ENCODE measurements at regions not wholly inside any gene's neighbourhood (a gene's known extent, or its start where the extent isn't known, plus 50 kb on each side); places are given as distances from the start of the nearest gene placed in this dataset.
A peak's percentile ranks its signal among the peaks of the same experiment; 100 is the strongest.

DNA sequence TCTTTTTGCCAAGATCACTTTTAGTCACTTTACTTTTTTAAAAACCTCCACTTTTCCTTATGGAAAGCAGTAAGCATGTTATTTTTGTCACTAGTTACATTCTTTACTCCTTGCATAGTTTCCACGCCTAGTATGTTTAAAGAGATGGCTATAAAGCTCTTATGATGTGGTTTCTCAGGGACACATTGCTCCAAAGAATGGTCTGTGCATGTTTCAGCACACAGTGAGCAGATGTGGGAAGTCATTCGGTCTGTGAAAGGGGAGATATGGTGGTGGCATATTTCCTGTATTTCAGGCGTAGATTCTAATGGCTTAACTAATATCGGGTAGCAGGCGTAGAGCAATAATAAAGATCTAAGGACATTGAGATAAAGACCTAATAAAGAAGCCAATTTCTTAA is 180.7 kb downstream of the SLITRK6 start:
- H3K27ac ChIP-seq = no peak overlapping the region
- WGBS, 10 experiments = 4 to 100% (median 85%) methylated on average over 1 to 5 of the region's 5 CpGs; no CpG with 5 or more reads in 4 of the 10 experiments
- no peak overlapping the region for H3K4me3 ChIP-seq
- H3K4me1 ChIP-seq (replicated peaks in 1 of 2) = no peaks in the 10 kb centered on the region
- in situ Hi-C loops (cut with MboI; ENCODE audit: low pct_unique_long_range_greater_than_20kb in 2 of 9, low sequenced_read_pairs in 9 of 9, unreplicated experiment in 9 of 9) = no loop called here
- ATAC-seq (replicated peaks in 6 of 8) = peak in 1 of 8 experiments; percentile 27

GRCh38 chr13:85616275-85616674 is 182.9 kb downstream of the SLITRK6 start:
- peak in 1 of 8 experiments; percentile 45 for ATAC-seq (replicated peaks in 6 of 8)
- no peak overlapping the region for H3K4me3 ChIP-seq

GRCh38 chr13:85615031-85615430 is 184.2 kb downstream of the SLITRK6 start:
- Histone ChIP-seq H3K4me3 (no peak overlapping the region), H3K4me1 (replicated peaks in 1 of 2) (no peaks in the 10 kb centered on the region), H3K27ac (no peak overlapping the region)
- in situ Hi-C loops (cut with MboI; ENCODE audit: low pct_unique_long_range_greater_than_20kb in 2 of 9, low sequenced_read_pairs in 9 of 9, unreplicated experiment in 9 of 9) = no loop called here
- 27 to 100% (median 87%) methylated on average over 1 to 2 of the region's 2 CpGs; no CpG with 5 or more reads in 2 of the 10 experiments for WGBS, 10 experiments
- no peak for ATAC-seq (replicated peaks in 6 of 8)

More at GRCh38 chr13:85616275-85616674, 182.9 kb downstream of the SLITRK6 start:
- whole genome bisulfite sequencing, 10 experiments = 0 to 100% (median 96%) methylated on average over 1 to 2 of the region's 2 CpGs; no CpG with 5 or more reads in 1 of the 10 experiments
- no peak overlapping the region for H3K27ac ChIP-seq
- in situ Hi-C loops (cut with MboI; ENCODE audit: low pct_unique_long_range_greater_than_20kb in 2 of 9, low sequenced_read_pairs in 9 of 9, unreplicated experiment in 9 of 9) = no loop called here
- H3K4me1 ChIP-seq (replicated peaks in 1 of 2) = no peaks in the 10 kb centered on the region

DNA sequence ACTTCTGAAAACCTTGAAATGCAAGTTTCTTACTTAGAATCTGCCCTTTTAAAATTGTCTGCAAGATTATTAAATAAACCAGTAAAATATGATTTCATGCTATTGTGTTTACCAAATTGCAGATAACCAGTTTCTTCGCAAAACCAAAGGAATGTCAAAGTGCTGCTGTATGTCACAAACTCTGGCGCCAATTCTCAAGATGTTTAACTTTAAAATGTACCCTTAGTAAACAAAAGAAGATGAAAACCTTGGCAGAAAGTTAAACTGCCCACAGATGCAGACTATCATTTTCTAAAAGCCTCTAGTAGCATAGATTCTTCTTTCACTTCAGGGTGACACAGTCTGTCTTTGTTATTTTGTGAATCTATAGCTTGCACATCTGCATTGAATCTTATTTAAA is 189.2 kb downstream of the SLITRK6 start:
- no peak for ATAC-seq (replicated peaks in 6 of 8)
- WGBS, 10 experiments = 0 to 97% (median 81%) methylated on average over 1 to 2 of the region's 2 CpGs; no CpG with 5 or more reads in 2 of the 10 experiments

DNA sequence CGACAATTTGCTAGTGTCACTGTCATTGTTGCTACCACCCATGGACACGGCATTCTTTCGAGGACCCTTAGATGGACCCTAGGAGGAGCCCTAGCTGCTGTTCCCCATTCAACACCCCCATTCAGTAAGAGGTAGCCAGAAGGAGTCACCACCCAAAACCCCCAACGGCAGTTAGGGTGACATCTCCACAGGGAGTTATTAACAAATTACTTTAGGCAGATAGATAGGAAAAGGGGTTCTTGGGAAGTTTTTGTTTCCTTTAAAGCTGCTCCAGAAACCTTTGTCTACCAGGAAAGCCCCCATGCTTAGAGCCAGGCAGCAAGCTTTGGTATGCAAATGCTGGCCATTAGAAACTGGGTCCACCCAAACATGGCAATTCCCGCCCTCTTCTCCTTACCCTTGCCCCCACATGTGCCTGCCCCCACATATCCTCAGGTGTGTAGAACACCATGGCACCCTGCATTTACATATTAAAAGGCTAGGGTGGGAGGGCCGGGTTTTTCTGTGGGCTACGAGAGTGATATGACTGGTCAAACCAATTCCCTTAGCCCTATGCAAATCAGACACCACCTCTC is 190.9 kb downstream of the SLITRK6 start:
- in situ Hi-C loops (cut with MboI; ENCODE audit: low pct_unique_long_range_greater_than_20kb in 2 of 9, low sequenced_read_pairs in 9 of 9, unreplicated experiment in 9 of 9) = no loop called here
- no peaks in the 10 kb centered on the region for H3K4me1 ChIP-seq (replicated peaks in 1 of 2)
- H3K4me3 ChIP-seq = no peak overlapping the region
- no peak for ATAC-seq (replicated peaks in 6 of 8)
- H3K27ac ChIP-seq = no peak overlapping the region
- WGBS, 10 experiments = 12 to 90% (median 53%) methylated on average over 1 to 6 of the region's 7 CpGs; no CpG with 5 or more reads in 2 of the 10 experiments

More for the DNA sequence above, 189.2 kb downstream of the SLITRK6 start:
- no peak overlapping the region for H3K27ac ChIP-seq
- no peak overlapping the region for H3K4me3 ChIP-seq
- no peaks in the 10 kb centered on the region for H3K4me1 ChIP-seq (replicated peaks in 1 of 2)
- in situ Hi-C loops (cut with MboI; ENCODE audit: low pct_unique_long_range_greater_than_20kb in 2 of 9, low sequenced_read_pairs in 9 of 9, unreplicated experiment in 9 of 9) = no loop called here

DNA sequence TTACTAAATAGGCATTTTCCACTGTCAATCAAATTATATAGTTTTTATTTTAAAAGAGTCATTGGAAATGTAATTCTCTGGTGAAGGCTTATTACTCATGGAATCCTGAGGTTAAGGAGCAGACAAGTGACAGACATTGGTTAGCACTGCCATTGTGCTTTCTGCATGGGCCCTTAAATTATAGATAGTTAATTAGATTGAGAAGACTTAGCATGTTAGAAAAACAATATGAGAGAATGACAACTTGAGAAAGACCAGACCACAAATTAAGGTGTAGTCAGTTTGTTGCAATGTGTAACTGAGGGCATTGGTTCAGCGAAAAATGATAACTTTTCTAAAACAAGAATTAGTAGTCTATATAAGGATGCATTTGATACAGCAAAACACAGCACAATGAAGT is 195.5 kb downstream of the SLITRK6 start:
- ATAC-seq (replicated peaks in 6 of 8) = no peak
- in situ Hi-C loops (cut with MboI; ENCODE audit: low pct_unique_long_range_greater_than_20kb in 2 of 9, low sequenced_read_pairs in 9 of 9, unreplicated experiment in 9 of 9) = no loop called here
- Histone ChIP-seq H3K4me1 (replicated peaks in 1 of 2) (no peaks in the 10 kb centered on the region), H3K4me3 (no peak overlapping the region), H3K27ac (no peak overlapping the region)
- 25 to 100% (median 40%) methylated on average over 1 of the region's 1 CpG; no CpG with 5 or more reads in 5 of the 10 experiments for WGBS, 10 experiments

DNA sequence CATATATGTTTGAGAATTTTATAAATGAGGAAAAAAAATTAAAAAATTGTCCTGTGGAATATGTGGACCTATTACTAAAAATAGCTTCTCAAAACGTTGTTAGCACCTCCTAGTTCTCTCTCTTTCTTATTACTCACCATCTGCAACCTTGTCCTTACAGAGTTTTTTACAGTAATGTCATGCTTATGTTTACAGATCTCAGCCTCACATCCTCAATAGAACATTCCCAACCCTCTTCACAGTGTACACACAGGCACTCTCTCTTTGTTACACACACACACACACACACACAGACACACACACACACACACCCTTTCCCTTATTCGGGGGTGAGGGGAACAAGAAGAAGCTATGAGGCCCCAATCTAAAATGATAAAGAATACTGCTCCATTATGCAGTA is 197.7 kb downstream of the SLITRK6 start:
- Histone ChIP-seq H3K4me1 (replicated peaks in 1 of 2) (peaks cover 0 to 4% of the 10 kb centered on the region in 2 donors), H3K27ac (no peak overlapping the region), H3K4me3 (no peak overlapping the region)
- ATAC-seq (replicated peaks in 6 of 8) = peak in 1 of 8 experiments; percentile 51
- WGBS, 10 experiments = 0 to 61% (median 13%) methylated on average over 1 to 2 of the region's 2 CpGs; no CpG with 5 or more reads in 1 of the 10 experiments
- in situ Hi-C loops (cut with MboI; ENCODE audit: low pct_unique_long_range_greater_than_20kb in 2 of 9, low sequenced_read_pairs in 9 of 9, unreplicated experiment in 9 of 9) = no loop called here

DNA sequence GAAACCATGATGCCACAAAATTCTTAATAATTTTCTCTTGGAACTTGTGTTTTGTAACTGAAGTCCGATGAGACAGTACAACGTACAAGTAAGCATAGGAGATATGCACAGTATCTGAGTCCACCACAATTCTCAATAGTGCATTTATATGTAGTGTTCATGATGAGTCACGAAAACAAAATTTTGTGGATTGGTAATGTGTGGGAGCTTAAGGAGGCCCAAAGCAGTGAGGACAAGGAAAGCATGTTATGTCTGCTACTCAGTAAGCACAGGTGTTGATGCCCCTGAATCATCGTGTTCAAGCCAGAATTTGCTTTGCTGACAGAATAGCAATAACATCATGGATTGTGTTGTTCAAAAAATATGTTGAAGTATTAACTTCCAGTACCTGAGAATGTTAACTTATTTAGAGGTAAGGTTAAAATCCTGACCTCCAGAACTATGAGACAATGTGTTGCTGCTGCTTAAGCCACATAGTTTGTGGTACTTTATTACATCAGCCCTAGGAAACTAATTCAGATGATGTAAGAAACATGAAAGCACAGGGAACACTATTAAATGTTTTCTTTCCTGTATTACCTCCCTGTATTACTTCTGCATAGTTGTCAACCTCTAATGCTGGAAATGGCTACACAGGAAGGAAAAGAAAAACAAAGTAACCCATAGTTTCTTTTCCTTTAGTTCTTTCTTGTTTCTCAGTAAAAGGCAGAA is 201.3 kb downstream of the SLITRK6 start:
- ATAC-seq (replicated peaks in 6 of 8) = peak in 3 of 8 experiments; percentile 70 to 84 (median 72)
- in situ Hi-C loops (cut with MboI; ENCODE audit: low pct_unique_long_range_greater_than_20kb in 2 of 9, low sequenced_read_pairs in 9 of 9, unreplicated experiment in 9 of 9) = no loop called here
- H3K4me1 ChIP-seq (replicated peaks in 1 of 2) = peaks cover 0 to 4% of the 10 kb centered on the region in 2 donors
- WGBS, 10 experiments = 7 to 100% (median 87%) methylated on average over 1 to 4 of the region's 4 CpGs; no CpG with 5 or more reads in 1 of the 10 experiments
- no peak overlapping the region for H3K4me3 ChIP-seq
- H3K27ac ChIP-seq = no peak overlapping the region

DNA sequence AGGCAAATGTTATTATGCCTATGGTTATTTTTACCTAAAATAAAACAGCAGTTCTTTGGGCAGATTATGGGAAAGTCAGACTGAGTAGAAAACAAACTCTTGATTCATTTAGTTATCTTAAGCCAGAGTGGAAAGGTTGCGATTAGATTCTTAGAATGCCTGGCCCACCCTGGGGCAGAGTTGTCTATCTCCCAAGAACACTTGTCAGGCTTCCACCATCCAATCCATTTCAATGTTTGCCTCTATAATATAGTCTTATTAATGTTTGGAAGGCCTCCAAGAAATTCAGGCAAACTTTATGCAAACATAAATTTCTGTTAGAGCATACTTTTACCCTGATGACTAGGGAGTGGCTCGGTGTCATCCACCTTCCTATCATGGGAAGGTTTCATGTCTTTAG is 207.0 kb downstream of the SLITRK6 start:
- 0 to 100% (median 80%) methylated on average over 1 to 2 of the region's 2 CpGs; no CpG with 5 or more reads in 4 of the 10 experiments for WGBS, 10 experiments
- no peak for ATAC-seq (replicated peaks in 6 of 8)
- Histone ChIP-seq H3K4me3 (no peak overlapping the region), H3K4me1 (replicated peaks in 1 of 2) (no peaks in the 10 kb centered on the region), H3K27ac (no peak overlapping the region)
- in situ Hi-C loops (cut with MboI; ENCODE audit: low pct_unique_long_range_greater_than_20kb in 2 of 9, low sequenced_read_pairs in 9 of 9, unreplicated experiment in 9 of 9) = no loop called here

- Histone ChIP-seq H3K4me1 (replicated peaks in 1 of 2) (no peaks in the 10 kb centered on the region), H3K4me3 (no peak overlapping the region), H3K27ac (no peak overlapping the region)
- in situ Hi-C loops (cut with MboI; ENCODE audit: low pct_unique_long_range_greater_than_20kb in 2 of 9, low sequenced_read_pairs in 9 of 9, unreplicated experiment in 9 of 9) = no loop called here
- 0 to 100% (median 84%) methylated on average over 1 to 2 of the region's 2 CpGs for WGBS, 10 experiments
- ATAC-seq (replicated peaks in 6 of 8) = no peak
Measured at GRCh38 chr13:85590231-85590931, 208.8 kb downstream of the SLITRK6 start.

DNA sequence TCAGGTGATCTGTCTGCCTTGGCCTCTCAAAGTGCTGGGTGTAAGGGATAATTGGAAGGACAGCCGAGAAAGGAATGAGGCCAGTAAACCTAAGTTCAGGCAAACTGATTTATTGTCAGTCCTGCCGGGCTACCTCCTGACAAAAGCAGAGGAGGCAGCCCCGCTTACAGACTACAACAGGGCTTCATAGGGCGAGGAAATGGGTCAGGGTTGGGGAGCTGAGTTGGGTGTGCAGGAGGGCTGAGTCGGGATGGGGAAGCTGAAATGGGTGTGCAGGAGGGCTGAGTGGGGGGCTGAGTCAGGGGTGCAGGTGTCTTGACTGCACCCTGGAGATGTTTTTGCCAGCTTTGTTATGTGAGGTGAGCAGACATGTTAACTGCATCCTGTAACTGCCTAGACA is 210.2 kb downstream of the SLITRK6 start:
- ATAC-seq (replicated peaks in 6 of 8) = no peak
- 0 to 92% (median 57%) methylated on average over 1 to 5 of the region's 5 CpGs; no CpG with 5 or more reads in 4 of the 10 experiments for WGBS, 10 experiments
- no peak overlapping the region for H3K4me3 ChIP-seq

DNA sequence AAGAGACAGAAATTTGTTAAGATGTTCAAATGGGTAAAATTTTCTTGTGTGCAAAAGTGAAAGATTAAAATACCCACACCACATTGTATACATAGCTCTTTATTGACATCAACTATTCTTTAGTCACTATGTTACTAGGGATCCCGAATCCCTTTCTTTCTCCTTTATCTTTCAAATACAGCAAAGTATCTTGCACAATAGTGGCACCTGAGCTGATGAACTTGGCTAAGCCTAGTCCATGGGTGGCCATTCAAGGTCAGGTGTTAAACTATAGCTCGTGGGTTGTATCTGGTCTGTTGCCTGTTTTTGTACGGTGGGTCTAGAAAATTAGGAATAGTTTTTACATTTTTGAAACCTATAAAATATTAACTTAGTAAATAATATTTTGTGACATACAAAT is 210.9 kb downstream of the SLITRK6 start:
- in situ Hi-C loops (cut with MboI; ENCODE audit: low pct_unique_long_range_greater_than_20kb in 2 of 9, low sequenced_read_pairs in 9 of 9, unreplicated experiment in 9 of 9) = no loop called here
- H3K4me3 ChIP-seq = no peak overlapping the region
- no peaks in the 10 kb centered on the region for H3K4me1 ChIP-seq (replicated peaks in 1 of 2)
- no peak overlapping the region for H3K27ac ChIP-seq
- WGBS, 10 experiments = 0 to 89% (median 33%) methylated on average over 1 to 3 of the region's 3 CpGs; no CpG with 5 or more reads in 2 of the 10 experiments
- no peak for ATAC-seq (replicated peaks in 6 of 8)

More for the DNA sequence above, 210.2 kb downstream of the SLITRK6 start:
- H3K4me1 ChIP-seq (replicated peaks in 1 of 2) = no peaks in the 10 kb centered on the region
- in situ Hi-C loops (cut with MboI; ENCODE audit: low pct_unique_long_range_greater_than_20kb in 2 of 9, low sequenced_read_pairs in 9 of 9, unreplicated experiment in 9 of 9) = no loop called here
- no peak overlapping the region for H3K27ac ChIP-seq

DNA sequence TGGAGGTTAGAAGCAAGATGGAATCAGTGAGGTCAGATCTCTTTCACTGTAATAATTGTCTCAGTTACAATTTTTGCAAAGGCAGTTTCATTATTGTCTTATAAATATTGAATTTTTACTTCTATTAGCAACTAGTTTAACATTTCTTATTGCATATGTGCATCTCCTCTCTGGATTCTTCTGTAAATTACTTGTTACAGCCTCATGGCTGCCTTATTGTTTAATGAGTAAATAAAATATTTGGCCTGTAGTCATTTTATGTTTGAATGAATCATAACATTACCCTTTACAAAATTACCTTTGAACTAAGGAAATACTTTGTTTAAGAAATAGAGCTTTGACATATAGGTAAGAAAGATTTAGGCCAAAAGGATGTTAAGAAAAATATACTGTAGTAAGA is 212.4 kb downstream of the SLITRK6 start:
- Histone ChIP-seq H3K27ac (no peak overlapping the region), H3K4me1 (replicated peaks in 1 of 2) (no peaks in the 10 kb centered on the region), H3K4me3 (no peak overlapping the region)
- in situ Hi-C loops (cut with MboI; ENCODE audit: low pct_unique_long_range_greater_than_20kb in 2 of 9, low sequenced_read_pairs in 9 of 9, unreplicated experiment in 9 of 9) = no loop called here
- ATAC-seq (replicated peaks in 6 of 8) = no peak

Measured in motor neuron (in vitro differentiated cells).